MG63 (cell line): ENCODE measurements at regions not wholly inside any gene's neighbourhood (a gene's known extent, or its start where the extent isn't known, plus 50 kb on each side); places are given as distances from the start of the nearest gene placed in this dataset.

Experiments
- DNase-seq: peaks from one replicate; pipeline ENCODE4 v3.0.0-alpha.2; 2020
- H3K27me3 ChIP-seq: fragments of 250-450 bp; sonication (Bioruptor Pico); 2 replicates; pipeline ENCODE4 v1.5.1; 2020; ENCODE audit warnings: mild to moderate bottlenecking, moderate library complexity
- H3K36me3 ChIP-seq: fragments of 250-450 bp; sonication (Bioruptor Pico); 2 replicates; pipeline ENCODE4 v1.5.1; 2020; ENCODE audit warnings: mild to moderate bottlenecking, moderate library complexity
- H3K4me3 ChIP-seq: fragments of 250-450 bp; sonication (Bioruptor Pico); 2 replicates; pipeline ENCODE4 v1.5.1; 2020; ENCODE audit warnings: mild to moderate bottlenecking, moderate library complexity
- H3K9me3 ChIP-seq: fragments of 250-450 bp; sonication (Bioruptor Pico); 2 replicates; pipeline ENCODE4 v1.5.1; 2020; ENCODE audit warnings: mild to moderate bottlenecking, moderate library complexity

- no peaks in the 10 kb centered on the region for H3K36me3 ChIP-seq
- DNase-seq, result peak; percentile 10
- no peaks in the 10 kb centered on the region; the same call in 1 of the 2 replicates for H3K27me3 ChIP-seq
- no peaks in the 10 kb centered on the region; the same call in 1 of the 2 replicates for H3K9me3 ChIP-seq
- no peak overlapping the region for H3K4me3 ChIP-seq
These were observed 319.6 kb downstream of the DRD1 start for GRCh38 chr5:175124251-175124813.

GRCh38 chr5:175123542-175123941 lies 320.4 kb downstream of the DRD1 start:
- Histone ChIP-seq H3K36me3 (no peaks in the 10 kb centered on the region), H3K27me3 (no peaks in the 10 kb centered on the region; the same call in 1 of the 2 replicates), H3K9me3 (no peaks in the 10 kb centered on the region; the same call in 1 of the 2 replicates), H3K4me3 (no peak overlapping the region)
- no peak for DNase-seq

GRCh38 chr5:175121457-175121856 lies 322.5 kb downstream of the DRD1 start:
- no peaks in the 10 kb centered on the region for H3K9me3 ChIP-seq
- DNase-seq, result no peak
- peaks cover 5% of the 10 kb centered on the region; the same call in 1 of the 2 replicates for H3K27me3 ChIP-seq
- no peaks in the 10 kb centered on the region for H3K36me3 ChIP-seq
- H3K4me3 ChIP-seq, result no peak overlapping the region

GRCh38 chr5:175120412-175120811 lies 323.6 kb downstream of the DRD1 start:
- Histone ChIP-seq H3K36me3 (no peaks in the 10 kb centered on the region), H3K9me3 (no peaks in the 10 kb centered on the region), H3K27me3 (peaks cover 15% of the 10 kb centered on the region), H3K4me3 (no peak overlapping the region)
- DNase-seq, result no peak

- Histone ChIP-seq H3K27me3 (peaks cover 26% of the 10 kb centered on the region), H3K4me3 (no peak overlapping the region), H3K9me3 (no peaks in the 10 kb centered on the region), H3K36me3 (no peaks in the 10 kb centered on the region)
- DNase-seq, result no peak
These were observed 325.2 kb downstream of the DRD1 start for GRCh38 chr5:175118700-175119309.

- DNase-seq, result no peak
- Histone ChIP-seq H3K9me3 (no peaks in the 10 kb centered on the region), H3K27me3 (peaks cover 29% of the 10 kb centered on the region), H3K4me3 (no peak overlapping the region), H3K36me3 (no peaks in the 10 kb centered on the region)
These were observed 327.4 kb downstream of the DRD1 start for GRCh38 chr5:175116466-175117048.

GRCh38 chr5:175115831-175116230 lies 328.2 kb downstream of the DRD1 start:
- no peaks in the 10 kb centered on the region for H3K36me3 ChIP-seq
- DNase-seq, result no peak
- H3K27me3 ChIP-seq, result peaks cover 29% of the 10 kb centered on the region
- no peak overlapping the region for H3K4me3 ChIP-seq
- H3K9me3 ChIP-seq, result no peaks in the 10 kb centered on the region

- peaks cover 6% of the 10 kb centered on the region for H3K9me3 ChIP-seq
- no peaks in the 10 kb centered on the region for H3K36me3 ChIP-seq
- no peak overlapping the region for H3K4me3 ChIP-seq
- peaks cover 33% of the 10 kb centered on the region for H3K27me3 ChIP-seq
- no peak for DNase-seq
These were observed 330.0 kb downstream of the DRD1 start for GRCh38 chr5:175113947-175114346.

- no peak for DNase-seq
- H3K9me3 ChIP-seq, result peaks cover 6% of the 10 kb centered on the region
- no peaks in the 10 kb centered on the region for H3K36me3 ChIP-seq
- H3K27me3 ChIP-seq, result peaks cover 8% of the 10 kb centered on the region
- no peak overlapping the region for H3K4me3 ChIP-seq
These were observed 334.8 kb downstream of the DRD1 start for GRCh38 chr5:175109058-175109755.

- no peak for DNase-seq
- H3K4me3 ChIP-seq, result no peak overlapping the region
- H3K9me3 ChIP-seq, result peaks cover 6% of the 10 kb centered on the region
- H3K27me3 ChIP-seq, result peaks cover 19% of the 10 kb centered on the region
- no peaks in the 10 kb centered on the region for H3K36me3 ChIP-seq
These were observed 336.1 kb downstream of the DRD1 start for GRCh38 chr5:175107865-175108264.

- DNase-seq, result no peak
- H3K27me3 ChIP-seq, result peaks cover 22% of the 10 kb centered on the region
- peaks cover 6% of the 10 kb centered on the region for H3K9me3 ChIP-seq
- H3K4me3 ChIP-seq, result no peak overlapping the region
- H3K36me3 ChIP-seq, result no peaks in the 10 kb centered on the region
These were observed 336.9 kb downstream of the DRD1 start for GRCh38 chr5:175107028-175107588.

GRCh38 chr5:175104677-175105076 lies 339.3 kb downstream of the DRD1 start:
- Histone ChIP-seq H3K9me3 (peaks cover 4% of the 10 kb centered on the region), H3K4me3 (no peak overlapping the region), H3K27me3 (peaks cover 22% of the 10 kb centered on the region), H3K36me3 (no peaks in the 10 kb centered on the region)
- DNase-seq, result no peak

GRCh38 chr5:175103746-175104145 lies 340.2 kb downstream of the DRD1 start:
- Histone ChIP-seq H3K27me3 (peaks cover 18% of the 10 kb centered on the region), H3K36me3 (no peaks in the 10 kb centered on the region), H3K4me3 (no peak overlapping the region), H3K9me3 (no peaks in the 10 kb centered on the region)
- no peak for DNase-seq

GRCh38 chr5:175102717-175103116 lies 341.3 kb downstream of the DRD1 start:
- peaks cover 18% of the 10 kb centered on the region for H3K27me3 ChIP-seq
- H3K36me3 ChIP-seq, result no peaks in the 10 kb centered on the region
- DNase-seq, result no peak
- no peaks in the 10 kb centered on the region for H3K9me3 ChIP-seq
- H3K4me3 ChIP-seq, result no peak overlapping the region

GRCh38 chr5:175098301-175098700 lies 345.7 kb downstream of the DRD1 start:
- Histone ChIP-seq H3K4me3 (no peak overlapping the region), H3K36me3 (no peaks in the 10 kb centered on the region), H3K27me3 (peaks cover 17% of the 10 kb centered on the region), H3K9me3 (peaks cover 2% of the 10 kb centered on the region; the same call in 1 of the 2 replicates)
- no peak for DNase-seq

GRCh38 chr5:175096469-175097165 lies 347.4 kb downstream of the DRD1 start:
- Histone ChIP-seq H3K4me3 (no peak overlapping the region), H3K27me3 (peaks cover 14% of the 10 kb centered on the region), H3K36me3 (no peaks in the 10 kb centered on the region), H3K9me3 (peaks cover 2% of the 10 kb centered on the region; the same call in 1 of the 2 replicates)
- DNase-seq, result peak; percentile 35
